ENCODE measurements at regions not wholly inside any gene's neighbourhood (a gene's known extent, or its start where the extent isn't known, plus 50 kb on each side); places are given as distances from the start of the nearest gene placed in this dataset.

- DNase-seq = no peak
Measured at GRCh38 chr22:47600791-47601625, 838.6 kb downstream of the TBC1D22A start.

GRCh38 chr22:47600281-47600680 lies 837.8 kb downstream of the TBC1D22A start:
- no peak for DNase-seq

GRCh38 chr22:47599753-47600152 lies 837.3 kb downstream of the TBC1D22A start:
- DNase-seq = no peak

GRCh38 chr22:47598864-47599263 lies 836.4 kb downstream of the TBC1D22A start:
- no peak for DNase-seq

GRCh38 chr22:47597041-47597440 lies 834.6 kb downstream of the TBC1D22A start:
- no peak for DNase-seq

GRCh38 chr22:47596176-47596690 lies 833.8 kb downstream of the TBC1D22A start:
- DNase-seq = no peak

- DNase-seq = no peak
Measured at GRCh38 chr22:47594836-47595521, 832.5 kb downstream of the TBC1D22A start.

GRCh38 chr22:47593911-47594311 lies 831.5 kb downstream of the TBC1D22A start:
- no peak for DNase-seq

GRCh38 chr22:47593291-47593690 lies 830.8 kb downstream of the TBC1D22A start:
- no peak for DNase-seq

GRCh38 chr22:47592791-47593190 lies 830.3 kb downstream of the TBC1D22A start:
- DNase-seq = no peak

- DNase-seq = no peak
Measured at GRCh38 chr22:47591709-47592108, 829.3 kb downstream of the TBC1D22A start.

- no peak for DNase-seq
Measured at GRCh38 chr22:47591016-47591415, 828.6 kb downstream of the TBC1D22A start.

GRCh38 chr22:47589271-47590250 lies 827.1 kb downstream of the TBC1D22A start:
- DNase-seq = no peak

- no peak for DNase-seq
Measured at GRCh38 chr22:47588578-47588960, 826.1 kb downstream of the TBC1D22A start.

GRCh38 chr22:47587861-47588577 lies 825.6 kb downstream of the TBC1D22A start:
- DNase-seq = no peak

GRCh38 chr22:47587361-47587760 lies 824.9 kb downstream of the TBC1D22A start:
- DNase-seq = no peak

GRCh38 chr22:47586946-47587345 lies 824.5 kb downstream of the TBC1D22A start:
- no peak for DNase-seq

GRCh38 chr22:47586038-47586437 lies 823.6 kb downstream of the TBC1D22A start:
- no peak for DNase-seq

- DNase-seq = no peak
Measured at GRCh38 chr22:47583959-47584562, 821.6 kb downstream of the TBC1D22A start.

GRCh38 chr22:47582067-47582466 lies 819.6 kb downstream of the TBC1D22A start:
- no peak for DNase-seq

GRCh38 chr22:47580121-47580520 lies 817.7 kb downstream of the TBC1D22A start:
- no peak for DNase-seq

- no peak for DNase-seq
Measured at GRCh38 chr22:47576908-47577307, 814.5 kb downstream of the TBC1D22A start.

Measured in activated T-cell treated with anti-CD3 and anti-CD28 coated beads, Interleukin-2, amount 50 U/mL, for 48 hours (primary cell).